AG08396 (cell line): ENCODE measurements at regions not wholly inside any gene's neighbourhood (a gene's known extent, or its start where the extent isn't known, plus 50 kb on each side); places are given as distances from the start of the nearest gene placed in this dataset.
"Not testable (repeated sequence)": the region's sequence is repeated elsewhere in the genome, so short reads cannot be mapped to it uniquely, and the experiment has no call there.

Experiments
- DNase-seq: peaks from one replicate; pipeline ENCODE4 v3.0.0; 2012; ENCODE audit warnings: low spot score, mixed read lengths

DNA sequence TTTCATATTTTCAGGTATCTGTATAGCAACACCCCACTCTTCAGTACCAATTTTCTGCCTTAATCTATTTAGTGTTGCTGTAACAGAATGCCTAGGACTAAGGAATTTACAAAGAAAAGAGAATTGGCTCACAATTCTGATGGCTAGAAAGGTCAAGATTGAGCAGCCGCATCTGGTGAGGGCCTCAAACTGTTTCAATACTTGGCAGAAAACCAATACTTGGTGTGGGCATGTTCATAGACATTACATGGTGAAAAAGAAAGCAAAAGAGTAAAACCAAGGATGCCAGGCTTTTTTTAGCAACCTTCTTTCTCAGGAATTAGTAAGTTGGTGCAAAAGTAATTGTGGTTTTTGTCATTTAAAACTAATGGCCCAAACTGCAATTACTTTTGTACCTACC lies 1041.1 kb upstream of the CDH6 start:
- no peak for DNase-seq

DNA sequence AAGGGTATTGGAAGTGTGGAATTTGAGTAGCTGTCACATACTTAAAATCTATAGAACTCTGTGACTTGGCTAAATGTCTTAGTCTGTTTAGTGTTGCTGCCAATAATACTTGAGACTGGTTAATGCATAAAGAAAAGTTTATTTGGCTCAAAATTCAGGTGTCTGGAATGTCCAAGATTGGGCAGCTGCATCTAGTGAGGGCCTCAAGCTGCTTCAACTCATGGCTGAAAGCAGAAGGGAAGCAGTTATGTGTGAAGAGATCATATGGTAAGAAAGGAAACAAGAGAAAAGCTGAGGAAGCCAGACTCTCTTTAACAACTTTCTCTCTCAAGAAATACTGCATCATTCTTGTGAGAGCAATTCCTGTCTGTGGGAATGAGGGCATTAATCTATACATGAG lies 1043.3 kb upstream of the CDH6 start:
- DNase-seq, result no peak

- DNase-seq, result no peak
These were observed 1044.0 kb upstream of the CDH6 start for GRCh38 chr5:30149526-30149925.

DNA sequence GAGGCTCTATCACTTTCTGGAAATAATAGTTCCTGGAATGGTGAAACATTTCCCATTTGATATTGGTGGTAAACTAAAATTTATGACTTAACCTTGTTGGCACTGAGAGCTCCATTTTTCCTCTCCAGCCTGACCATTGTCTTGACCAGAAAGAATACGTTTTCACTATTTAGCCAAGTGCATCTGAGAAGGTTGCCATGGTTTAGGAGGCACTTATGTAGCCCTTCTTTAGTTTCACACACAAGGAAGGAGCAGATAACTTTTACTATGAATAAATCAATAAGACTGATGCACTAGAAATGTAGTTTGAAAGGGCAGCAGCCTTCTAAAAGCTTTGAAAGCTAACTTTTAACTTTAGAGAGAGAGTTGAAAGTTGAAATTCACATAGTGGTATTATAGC lies 1045.5 kb upstream of the CDH6 start:
- DNase-seq, result no peak

DNA sequence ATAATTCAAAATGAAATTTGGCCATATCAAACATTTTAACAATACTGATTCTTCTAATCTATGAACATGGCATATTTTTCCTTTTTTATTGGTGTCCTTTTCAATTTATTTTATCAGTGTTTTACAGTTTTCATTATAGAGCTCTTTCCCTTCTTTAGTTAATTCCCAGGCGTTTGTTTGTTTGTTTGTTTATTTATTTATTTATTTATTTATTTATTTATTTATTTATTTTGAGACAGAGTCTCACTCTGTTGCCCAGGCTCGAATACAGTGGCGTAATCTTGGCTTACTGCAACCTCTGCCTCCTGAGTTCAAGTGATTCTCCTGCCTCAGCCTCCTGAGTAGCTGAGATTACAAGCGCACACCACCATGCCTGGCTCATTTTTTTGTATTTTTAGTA lies 1049.4 kb upstream of the CDH6 start:
- not testable (repeated sequence) for DNase-seq

DNA sequence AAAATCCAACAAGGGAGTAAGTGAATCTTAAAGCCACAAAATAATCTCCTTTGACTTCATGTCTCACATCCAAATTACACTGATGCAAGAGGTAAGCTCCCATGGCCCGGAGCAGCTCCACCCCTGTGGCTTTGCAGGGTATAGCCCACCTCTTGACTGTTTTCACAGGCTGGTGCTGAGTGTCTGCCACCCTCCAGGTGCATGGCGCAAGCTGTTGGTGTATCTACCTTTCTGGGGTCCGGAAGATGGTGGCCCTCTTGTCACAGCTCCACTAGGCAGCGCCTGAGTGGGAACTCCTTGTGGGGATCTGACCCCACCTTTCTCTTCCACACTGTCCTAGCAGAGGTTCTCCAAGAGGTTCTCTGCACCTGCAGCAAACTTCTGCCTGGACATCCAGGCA lies 1051.1 kb upstream of the CDH6 start:
- no peak for DNase-seq

- DNase-seq, result no peak
These were observed 1072.4 kb upstream of the CDH6 start for GRCh38 chr5:30121043-30121442.

DNA sequence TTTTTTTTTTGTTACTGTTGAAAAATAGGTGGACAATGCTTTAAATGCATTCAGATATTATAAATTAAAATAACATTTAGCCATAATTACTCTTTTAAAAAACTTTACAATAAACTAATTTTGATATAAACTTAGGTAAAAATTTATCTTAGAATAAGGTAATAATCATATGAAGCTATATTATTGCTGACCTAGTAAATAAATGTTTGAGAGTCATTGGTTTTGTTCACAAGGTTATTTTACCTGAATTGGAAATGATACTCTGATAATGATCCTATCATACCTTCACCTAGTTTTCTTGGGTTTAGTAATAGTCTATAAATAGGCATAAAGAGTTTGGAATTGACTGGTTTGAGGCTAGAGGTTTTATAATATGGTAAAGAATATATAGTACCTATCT lies 1076.4 kb upstream of the CDH6 start:
- no peak for DNase-seq

DNA sequence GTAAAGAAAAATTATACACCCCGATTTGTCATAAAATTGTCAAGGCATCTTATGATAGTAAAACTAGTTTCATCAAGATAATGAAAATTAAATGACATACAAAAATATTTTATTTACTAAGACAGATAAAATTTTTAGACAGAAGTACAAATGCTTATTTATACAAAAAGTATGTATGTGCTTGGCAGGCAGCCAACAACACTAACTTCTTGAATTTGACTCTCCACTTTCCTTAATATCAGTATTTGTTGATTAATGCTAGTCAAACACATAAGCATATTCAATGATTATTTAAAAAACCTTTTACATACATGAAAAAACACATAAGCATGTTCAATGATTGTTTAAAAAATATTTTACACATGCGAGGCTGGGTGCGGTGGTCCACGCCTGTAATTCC lies 1079.9 kb upstream of the CDH6 start:
- no peak for DNase-seq

DNA sequence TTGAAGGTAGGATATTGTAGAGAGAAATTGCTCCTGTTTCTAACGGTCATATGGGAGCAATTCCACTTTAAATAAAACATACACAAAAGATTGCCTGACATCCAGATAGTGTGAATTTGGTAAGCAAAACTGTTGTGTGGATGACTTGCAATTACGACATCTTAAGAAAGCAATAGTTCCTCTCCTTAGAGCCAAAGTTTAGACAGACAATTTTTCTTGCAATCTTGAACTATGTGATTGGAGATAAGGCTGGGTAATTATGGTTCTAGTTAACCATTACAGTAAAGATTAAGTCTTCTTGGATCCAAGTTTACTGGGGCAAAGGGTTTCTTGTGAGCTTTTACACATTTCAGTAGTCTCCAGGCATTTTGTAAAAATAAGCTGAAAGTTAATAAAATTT lies 1080.6 kb upstream of the CDH6 start:
- no peak for DNase-seq

DNA sequence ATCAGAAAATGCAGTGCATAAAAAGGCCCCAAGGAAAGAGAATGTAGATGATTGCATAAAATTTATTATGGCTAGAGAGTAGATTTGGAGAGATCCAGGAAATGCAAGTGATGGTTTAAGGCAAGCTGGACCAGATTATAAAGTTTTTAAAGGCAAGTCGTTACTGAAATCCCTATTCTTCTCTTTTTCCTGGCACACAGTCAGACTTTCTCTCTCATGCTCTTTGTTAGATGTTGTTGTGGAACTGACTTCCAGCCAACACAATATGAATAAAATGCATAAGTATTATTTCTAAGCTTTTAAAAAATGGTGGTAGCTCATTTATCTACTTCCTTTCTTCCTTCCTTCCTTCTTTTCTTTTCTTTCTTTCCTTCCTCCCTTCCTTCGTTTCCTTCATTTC lies 1085.4 kb upstream of the CDH6 start:
- DNase-seq, result no peak

- DNase-seq, result no peak
These were observed 1086.9 kb upstream of the CDH6 start for GRCh38 chr5:30106596-30106995.

GRCh38 chr5:30104872-30105596 lies 1088.5 kb upstream of the CDH6 start:
- DNase-seq, result no peak

GRCh38 chr5:30103452-30104202 lies 1089.9 kb upstream of the CDH6 start:
- DNase-seq, result no peak

DNA sequence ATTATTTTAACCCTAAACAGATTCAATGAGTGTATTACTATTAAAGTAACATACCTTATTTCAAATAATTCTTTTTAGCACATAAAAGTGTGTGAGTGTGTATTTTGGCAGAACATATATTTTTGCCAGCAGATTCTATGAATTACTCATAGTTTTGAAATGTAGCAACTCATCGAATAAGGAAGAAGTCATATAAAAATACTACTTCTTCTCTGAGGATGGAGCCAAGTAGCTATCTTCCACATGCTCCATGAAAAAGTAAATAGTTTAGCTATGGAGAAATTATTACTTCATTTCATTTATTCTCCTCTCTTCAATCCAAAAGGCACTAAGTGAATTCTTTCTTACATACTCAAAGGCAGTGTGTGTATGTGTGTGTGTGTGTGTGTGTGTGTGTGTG lies 1090.4 kb upstream of the CDH6 start:
- DNase-seq, result no peak

DNA sequence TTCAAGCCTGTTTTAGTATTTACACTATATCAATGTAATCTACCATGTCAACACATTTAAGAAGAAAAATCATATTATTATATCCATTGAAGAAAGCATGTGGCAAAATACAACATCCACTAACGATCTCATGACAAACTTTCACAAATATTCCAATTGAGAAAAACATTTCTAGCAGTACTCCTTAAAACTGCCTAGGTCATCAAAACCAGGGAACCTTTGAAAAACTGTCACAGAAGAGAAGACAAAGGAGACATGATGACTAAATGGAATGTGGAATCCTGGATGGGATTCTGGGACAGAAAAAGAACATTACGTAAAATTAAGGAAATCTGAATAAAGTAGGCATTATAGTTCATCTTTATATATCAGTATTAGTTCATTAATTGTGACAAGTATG lies 1091.3 kb upstream of the CDH6 start:
- no peak for DNase-seq

DNA sequence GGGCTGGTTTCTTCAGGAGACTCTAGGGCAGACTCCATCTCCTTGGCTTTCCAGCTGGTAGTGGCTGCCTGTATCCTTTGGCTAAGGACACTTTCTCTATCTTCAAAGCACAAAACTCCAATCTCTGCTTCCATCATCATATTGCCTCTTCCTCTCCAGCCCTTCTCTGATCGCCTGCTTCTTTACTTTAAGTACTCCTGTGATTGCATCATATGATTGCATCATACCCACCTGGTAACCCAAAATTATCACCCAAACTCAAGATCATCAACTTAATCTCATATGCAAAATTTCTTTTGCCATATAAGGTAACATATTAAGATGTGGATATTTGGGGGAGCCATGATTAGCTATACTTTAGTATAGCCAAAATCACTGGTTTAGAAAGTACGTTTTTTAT lies 1092.6 kb upstream of the CDH6 start:
- DNase-seq, result no peak

GRCh38 chr5:30100148-30100713 lies 1093.3 kb upstream of the CDH6 start:
- DNase-seq, result no peak

GRCh38 chr5:30099634-30100033 lies 1093.9 kb upstream of the CDH6 start:
- no peak for DNase-seq

DNA sequence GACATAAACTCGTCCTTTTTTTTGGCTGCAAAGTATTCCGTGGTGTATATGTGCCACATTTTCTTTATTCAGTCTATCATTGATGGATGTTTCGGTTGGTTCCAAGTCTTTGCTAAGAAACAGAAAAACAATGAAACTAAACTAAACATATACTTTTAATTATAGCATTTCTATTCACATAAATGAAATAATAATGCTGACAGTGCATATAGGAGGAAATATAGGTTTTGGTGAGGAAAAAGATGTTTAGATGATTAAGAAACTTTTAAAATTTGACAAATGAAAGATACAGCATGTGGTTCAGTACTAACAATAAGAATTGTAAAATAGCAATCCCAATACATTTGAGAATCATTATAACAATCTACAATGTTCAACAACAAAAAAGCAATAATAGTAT lies 1094.5 kb upstream of the CDH6 start:
- no peak for DNase-seq

DNA sequence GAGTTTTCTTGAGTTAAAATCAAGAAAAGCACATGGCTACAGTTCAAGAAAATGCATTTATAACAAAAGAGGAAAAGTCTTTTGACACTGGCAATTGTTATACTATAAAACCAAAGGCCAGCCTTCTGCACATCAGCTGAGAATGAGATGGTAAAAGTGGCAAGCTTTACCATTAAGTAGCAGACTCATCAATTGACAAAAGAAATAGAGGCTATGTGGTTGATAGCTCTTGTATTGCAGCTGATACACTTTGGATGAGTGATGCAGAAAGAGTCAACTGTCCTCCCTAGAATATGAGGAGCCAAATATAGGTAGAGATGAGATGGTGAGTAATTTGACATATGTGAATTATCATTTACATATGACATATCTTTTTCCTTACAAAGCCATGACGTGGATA lies 1100.9 kb upstream of the CDH6 start:
- no peak for DNase-seq

DNA sequence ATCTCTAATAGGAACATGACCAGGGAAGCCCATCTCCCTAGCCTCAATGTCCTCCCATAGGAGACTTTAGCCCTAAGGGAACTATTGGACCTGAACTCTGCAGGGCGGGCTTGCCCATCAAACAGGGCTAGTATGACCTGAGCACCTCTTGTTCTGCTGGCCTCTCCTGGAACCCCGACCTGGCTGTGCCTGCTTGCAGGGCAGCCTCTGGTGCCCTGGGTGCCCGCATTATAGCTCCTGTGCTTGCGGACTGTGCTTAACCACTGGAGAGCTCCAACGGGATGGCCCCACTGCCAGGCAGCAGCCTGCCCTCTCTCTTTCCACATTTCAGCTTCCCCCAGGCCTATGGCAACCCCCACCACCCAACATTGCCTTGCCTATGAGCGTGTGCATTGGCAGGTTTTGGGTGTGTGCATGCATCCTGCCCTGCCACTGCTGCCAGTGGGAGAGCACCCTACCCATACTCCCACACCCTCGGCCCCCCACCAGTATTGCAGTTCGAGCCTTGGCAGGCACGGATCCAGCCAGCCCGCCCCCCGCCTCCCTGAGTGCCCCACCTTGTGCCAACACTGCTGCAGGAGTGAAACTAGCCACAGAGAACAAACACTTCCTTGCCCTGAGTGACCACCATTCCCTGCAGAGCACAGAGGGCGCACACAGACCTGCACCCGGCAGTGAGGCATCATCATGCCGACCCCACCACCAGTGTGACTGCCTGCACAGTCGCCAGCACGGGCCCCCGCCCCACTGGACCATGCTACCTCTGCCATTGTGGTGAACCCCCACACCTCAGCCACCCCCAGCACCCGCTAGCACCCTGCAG lies 1123.8 kb upstream of the CDH6 start:
- no peak for DNase-seq

DNA sequence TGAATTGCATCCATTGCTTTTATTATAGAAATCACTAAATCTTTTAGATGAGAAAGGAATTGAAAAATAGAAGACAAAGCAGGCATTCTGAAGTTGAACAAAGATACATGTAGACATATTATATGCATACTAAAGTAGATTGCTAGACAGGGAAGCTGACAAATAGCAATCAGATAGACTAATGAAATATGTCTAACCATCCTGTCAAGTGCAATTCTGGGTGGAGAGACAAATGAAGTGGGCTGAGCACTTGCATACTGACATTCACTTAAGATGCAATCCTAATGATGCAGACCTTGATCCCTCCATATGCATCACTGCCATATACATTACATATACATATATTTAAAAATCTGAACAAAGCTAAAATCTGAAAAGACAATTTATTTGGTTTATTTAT lies 1130.0 kb upstream of the CDH6 start:
- no peak for DNase-seq
